C4-2B (cell line): ENCODE measurements at regions not wholly inside any gene's neighbourhood (a gene's known extent, or its start where the extent isn't known, plus 50 kb on each side); places are given as distances from the start of the nearest gene placed in this dataset.

Source experiments
- CTCF ChIP-seq: fragments of 450-650 bp; conservative IDR thresholded peaks from 2 replicates; pipeline ENCODE4 v1.5.1; 2017; ENCODE audit warnings: mild to moderate bottlenecking
- ZFX ChIP-seq: fragments of 450-650 bp; IDR thresholded peaks from 2 replicates; pipeline ENCODE4 v1.6.1; 2017

- TF ChIP-seq CTCF (no peak), ZFX (no peak)
Measured at GRCh38 chr11:128367573-128367972, 219.8 kb downstream of the ETS1 start.
